Liver (tissue), 8 donors: ENCODE measurements at regions not wholly inside any gene's neighbourhood (a gene's known extent, or its start where the extent isn't known, plus 50 kb on each side); places are given as distances from the start of the nearest gene placed in this dataset.

Experiments
- DNase-seq: peaks from one replicate; pipeline ENCODE4 v3.0.0-alpha.2; 2017; ENCODE audit warnings: low spot score
- H3K27ac ChIP-seq, 2 donors: one replicate each; pipeline ENCODE4 v1.7.0; 2013; ENCODE audit warnings: inconsistent platforms in 2 of 2, low read length in 2 of 2, control low read depth in 1 of 2, low read depth in 1 of 2, mild to moderate bottlenecking in 1 of 2
- H3K27me3 ChIP-seq, 4 donors: one replicate each; pipeline versions ENCODE4 v1.6.1 to v1.7.0; 2013; ENCODE audit warnings: low read length in 3 of 4, inconsistent platforms in 1 of 4, mild to moderate bottlenecking in 1 of 4, moderate library complexity in 1 of 4; ENCODE audit not compliant: control insufficient read depth in 4 of 4, insufficient read depth in 4 of 4
- H3K36me3 ChIP-seq, 4 donors: one replicate each; pipeline versions ENCODE4 v1.6.1 to v1.7.0; 2013; ENCODE audit warnings: low read length in 3 of 4, mild to moderate bottlenecking in 3 of 4, low read depth in 1 of 4, moderate library complexity in 1 of 4; ENCODE audit not compliant: control insufficient read depth in 4 of 4, insufficient read depth in 3 of 4
- H3K4me1 ChIP-seq, 4 donors: one replicate each; pipeline versions ENCODE4 v1.6.1 to v1.7.0; 2013; ENCODE audit warnings: low read length in 3 of 4, mild to moderate bottlenecking in 3 of 4, moderate library complexity in 1 of 4; ENCODE audit not compliant: control insufficient read depth in 4 of 4, insufficient read depth in 4 of 4
- H3K4me3 ChIP-seq, 3 donors: one replicate each; pipeline versions ENCODE4 v1.6.1 to v1.7.0; 2013; ENCODE audit warnings: low read length in 3 of 3, control low read depth in 1 of 3, low read depth in 1 of 3, mild to moderate bottlenecking in 1 of 3
- H3K9ac ChIP-seq, 2 donors: one replicate each; pipeline ENCODE4 v1.7.0; 2013; ENCODE audit warnings: low read length in 2 of 2, mild to moderate bottlenecking in 2 of 2, moderate library complexity in 2 of 2, control low read depth in 1 of 2, low read depth in 1 of 2
- H3K9me3 ChIP-seq, 4 donors: one replicate each; pipeline versions ENCODE4 v1.6.1 to v1.7.0; 2013; ENCODE audit warnings: low read length in 3 of 4; ENCODE audit not compliant: control insufficient read depth in 4 of 4
- ATF3 ChIP-seq: IDR thresholded peaks from 2 replicates; pipeline ENCODE4 v1.6.1; 2016; ENCODE audit warnings: antibody characterized with exemption
- CTCF ChIP-seq: fragments of 150-350 bp; IDR thresholded peaks from 2 replicates; pipeline ENCODE4 v1.5.1; 2017; ENCODE audit warnings: improper control_type of control experiment, low read depth, low read length; ENCODE audit not compliant: missing input control
- EGR1 ChIP-seq, 2 donors: IDR thresholded peaks; 2 replicates each; pipeline ENCODE4 v1.6.1; 2016 to 2018; ENCODE audit warnings: antibody characterized with exemption in 2 of 2, low read depth in 2 of 2
- FOXA1 ChIP-seq: IDR thresholded peaks from 2 replicates; pipeline ENCODE4 v1.6.1; 2016; ENCODE audit warnings: antibody characterized with exemption
- FOXA2 ChIP-seq: IDR thresholded peaks from 2 replicates; pipeline ENCODE4 v1.6.1; 2016; ENCODE audit warnings: antibody characterized with exemption
- GABPA ChIP-seq, 2 donors: IDR thresholded peaks in 1 of 2; conservative IDR thresholded peaks in 1 of 2; 2 replicates each; pipeline ENCODE4 v1.6.1; 2016; ENCODE audit warnings: antibody characterized with exemption in 2 of 2, mild to moderate bottlenecking in 1 of 2, moderate library complexity in 1 of 2
- HNF4A ChIP-seq, 2 donors: conservative IDR thresholded peaks; 2 replicates each; pipeline ENCODE4 v1.6.1; 2016; ENCODE audit warnings: antibody characterized with exemption in 2 of 2, mild to moderate bottlenecking in 2 of 2
- HNF4G ChIP-seq: IDR thresholded peaks from 2 replicates; pipeline ENCODE4 v1.6.1; 2016; ENCODE audit warnings: antibody characterized with exemption
- JUND ChIP-seq, 2 donors: IDR thresholded peaks; 2 replicates each; pipeline ENCODE4 v1.6.1; 2016; ENCODE audit warnings: antibody characterized with exemption in 2 of 2
- MAX ChIP-seq: IDR thresholded peaks from 2 replicates; pipeline ENCODE4 v1.6.1; 2016; ENCODE audit warnings: antibody characterized with exemption
- NR2F2 ChIP-seq: IDR thresholded peaks from 2 replicates; pipeline ENCODE4 v1.6.1; 2016; ENCODE audit warnings: antibody characterized with exemption
- RAD21 ChIP-seq, 2 donors: IDR thresholded peaks; 2 replicates each; pipeline ENCODE4 v1.6.1; 2016; ENCODE audit warnings: antibody characterized with exemption in 2 of 2, mild to moderate bottlenecking in 2 of 2
- REST ChIP-seq: IDR thresholded peaks from 2 replicates; pipeline ENCODE4 v1.6.1; 2016; ENCODE audit warnings: antibody characterized with exemption, mild to moderate bottlenecking
- RXRA ChIP-seq, 2 donors: IDR thresholded peaks; 2 replicates each; pipeline ENCODE4 v1.6.1; 2017 to 2018; ENCODE audit warnings: antibody characterized with exemption in 2 of 2, mild to moderate bottlenecking in 1 of 2
- SP1 ChIP-seq: IDR thresholded peaks from 2 replicates; pipeline ENCODE4 v1.6.1; 2018; ENCODE audit warnings: antibody characterized with exemption, mild to moderate bottlenecking
- TAF1 ChIP-seq: conservative IDR thresholded peaks from 2 replicates; pipeline ENCODE4 v1.6.1; 2016; ENCODE audit warnings: antibody characterized with exemption, mild to moderate bottlenecking
- YY1 ChIP-seq: IDR thresholded peaks from 2 replicates; pipeline ENCODE4 v1.6.1; 2016; ENCODE audit warnings: antibody characterized with exemption, mild to moderate bottlenecking
- ZBTB33 ChIP-seq: IDR thresholded peaks from 2 replicates; pipeline ENCODE4 v1.6.1; 2016; ENCODE audit warnings: antibody characterized with exemption
- WGBS: extraction: QIAGEN DNeasy Blood & Tissue Kit; methylation state at CpG from one replicate; pipeline ENCODE4 v1.1.7; 2013; 5-methylcytosine and 5-hydroxymethylcytosine counted together
- donor health status: healthy.
- donor health status: healthy.
- donor health status: healthy.
- donor health status: healthy.
- donor health status: healthy.

GRCh38 chr10:78448470-78448869, 414.8 kb downstream of the RPS24 start (continued):
- no peak for TF ChIP-seq ZBTB33
- no peak for TF ChIP-seq RXRA (IDR thresholded peaks at IDR 0.05)
- no peak for TF ChIP-seq ATF3
- TF ChIP-seq YY1, result no peak
- TF ChIP-seq TAF1, result no peak
- TF ChIP-seq EGR1 (IDR thresholded peaks at IDR 0.05; ENCODE audit: low read depth in 2 of 2), result no peak
- no peak for TF ChIP-seq SP1

- H3K4me1 ChIP-seq, result peaks cover 0 to 2% (median 0%) of the 10 kb centered on the region in 4 donors
- no peak for DNase-seq
These were observed 415.3 kb downstream of the RPS24 start for GRCh38 chr10:78448994-78449418.

More at GRCh38 chr10:78448994-78449418, 415.3 kb downstream of the RPS24 start:
- 94% methylated on average over 2 of the region's 2 CpGs for WGBS
- H3K36me3 ChIP-seq, result no peaks in the 10 kb centered on the region
- H3K4me3 ChIP-seq, result no peak overlapping the region
- no peak overlapping the region for H3K9ac ChIP-seq
- TF ChIP-seq ZBTB33 (no peak), HNF4G (no peak), RXRA (IDR thresholded peaks at IDR 0.05) (no peak), EGR1 (IDR thresholded peaks at IDR 0.05; ENCODE audit: low read depth in 2 of 2) (no peak), JUND (IDR thresholded peaks at IDR 0.05) (no peak), FOXA1 (no peak), GABPA (IDR thresholded peaks at IDR 0.05 in 1 of 2, conservative IDR thresholded peaks at IDR 0.05 in 1 of 2) (no peak), ATF3 (no peak), YY1 (no peak), MAX (no peak), NR2F2 (no peak), REST (no peak), SP1 (no peak), TAF1 (no peak), RAD21 (IDR thresholded peaks at IDR 0.05) (no peak), FOXA2 (no peak), HNF4A (conservative IDR thresholded peaks at IDR 0.05) (no peak), CTCF (no peak)
- H3K9me3 ChIP-seq, result no peaks in the 10 kb centered on the region
- H3K27ac ChIP-seq, result no peak overlapping the region
- H3K27me3 ChIP-seq, result no peaks in the 10 kb centered on the region
